Chondrocyte (in vitro differentiated cells): ENCODE measurements at regions not wholly inside any gene's neighbourhood (a gene's known extent, or its start where the extent isn't known, plus 50 kb on each side); places are given as distances from the start of the nearest gene placed in this dataset.

Source experiments
- DNase-seq: peaks from one replicate; pipeline ENCODE4 v3.0.0; 2021; ENCODE audit warnings: mixed read lengths, low spot score
- H3K27ac Mint-ChIP-seq: one replicate; pipeline ENCODE4 v1.8.0; 2021; ENCODE audit warnings: mild to moderate bottlenecking, moderate library complexity, mixed read lengths; ENCODE audit not compliant: unreplicated experiment
- H3K27me3 Mint-ChIP-seq: 2 replicates; pipeline ENCODE4 v1.8.0; 2021; ENCODE audit warnings: low read depth, mixed read lengths
- H3K36me3 Mint-ChIP-seq: 2 replicates; pipeline ENCODE4 v1.8.0; 2021; ENCODE audit warnings: low read depth, mixed read lengths
- H3K4me1 Mint-ChIP-seq: 2 replicates; pipeline ENCODE4 v1.8.0; 2021; ENCODE audit warnings: low read depth, mild to moderate bottlenecking, mixed read lengths
- H3K4me3 Mint-ChIP-seq: one replicate; pipeline ENCODE4 v1.8.0; 2021; ENCODE audit warnings: mild to moderate bottlenecking, moderate library complexity, mixed read lengths; ENCODE audit not compliant: unreplicated experiment
- H3K9me3 Mint-ChIP-seq: 2 replicates; pipeline ENCODE4 v1.8.0; 2021; ENCODE audit warnings: low read depth, mixed read lengths
- CTCF ChIP-seq: fragments of 200-600 bp; sonication (generic); IDR thresholded peaks from 2 replicates; pipeline ENCODE4 v1.5.0; 2021; ENCODE audit warnings: antibody characterized with exemption, mild to moderate bottlenecking, moderate library complexity

GRCh38 chr7:22907805-22908204, 85.2 kb upstream of the TOMM7 start:
- H3K36me3 Mint-ChIP-seq, result peaks cover 3% of the 10 kb centered on the region
- H3K27me3 Mint-ChIP-seq, result no peaks in the 10 kb centered on the region
- no peak for DNase-seq
- H3K4me3 Mint-ChIP-seq, result no peak overlapping the region
- peak overlapping the region; percentile 45 for H3K27ac Mint-ChIP-seq
- H3K9me3 Mint-ChIP-seq, result peaks cover 5% of the 10 kb centered on the region
- no peak for TF ChIP-seq CTCF
- H3K4me1 Mint-ChIP-seq, result peaks cover 36% of the 10 kb centered on the region

- H3K4me1 Mint-ChIP-seq, result no peaks in the 10 kb centered on the region
- no peak overlapping the region for H3K27ac Mint-ChIP-seq
- peaks cover 5% of the 10 kb centered on the region for H3K9me3 Mint-ChIP-seq
- no peaks in the 10 kb centered on the region for H3K36me3 Mint-ChIP-seq
- no peaks in the 10 kb centered on the region for H3K27me3 Mint-ChIP-seq
- DNase-seq, result no peak
- H3K4me3 Mint-ChIP-seq, result no peak overlapping the region
- no peak for TF ChIP-seq CTCF
These were observed 78.1 kb upstream of the TOMM7 start for GRCh38 chr7:22900784-22901183.

GRCh38 chr7:22900101-22900500, 77.5 kb upstream of the TOMM7 start:
- no peak overlapping the region for H3K27ac Mint-ChIP-seq
- H3K4me3 Mint-ChIP-seq, result no peak overlapping the region
- no peaks in the 10 kb centered on the region for H3K36me3 Mint-ChIP-seq
- no peak for DNase-seq
- TF ChIP-seq CTCF, result no peak
- H3K4me1 Mint-ChIP-seq, result no peaks in the 10 kb centered on the region
- H3K27me3 Mint-ChIP-seq, result no peaks in the 10 kb centered on the region
- H3K9me3 Mint-ChIP-seq, result peaks cover 5% of the 10 kb centered on the region

- Mint-ChIP-seq H3K27me3 (no peaks in the 10 kb centered on the region), H3K27ac (no peak overlapping the region), H3K4me1 (no peaks in the 10 kb centered on the region), H3K9me3 (no peaks in the 10 kb centered on the region), H3K4me3 (no peak overlapping the region), H3K36me3 (no peaks in the 10 kb centered on the region)
- TF ChIP-seq CTCF, result no peak
- DNase-seq, result no peak
These were observed 74.3 kb upstream of the TOMM7 start for GRCh38 chr7:22896917-22897316.

GRCh38 chr7:22895828-22896165, 73.1 kb upstream of the TOMM7 start:
- no peak for TF ChIP-seq CTCF
- Mint-ChIP-seq H3K4me3 (no peak overlapping the region), H3K27ac (no peak overlapping the region), H3K27me3 (no peaks in the 10 kb centered on the region), H3K36me3 (no peaks in the 10 kb centered on the region), H3K4me1 (no peaks in the 10 kb centered on the region), H3K9me3 (no peaks in the 10 kb centered on the region)
- no peak for DNase-seq
